CD1c-positive myeloid dendritic cell (primary cell): ENCODE measurements at regions not wholly inside any gene's neighbourhood (a gene's known extent, or its start where the extent isn't known, plus 50 kb on each side); places are given as distances from the start of the nearest gene placed in this dataset.
A peak's percentile ranks its signal among the peaks of the same experiment; 100 is the strongest.

Experiments
- DNase-seq: peaks from one replicate; pipeline ENCODE4 v3.0.0-alpha.2; 2016; ENCODE audit errors: extremely low spot score

- peak; percentile 32 for DNase-seq
Measured at GRCh38 chr10:42932735-42933447, 144.0 kb upstream of the RET start.

GRCh38 chr10:42933448-42934340, 143.2 kb upstream of the RET start:
- DNase-seq: peak; percentile 42

- no peak for DNase-seq
Measured at GRCh38 chr10:42934351-42934811, 142.5 kb upstream of the RET start.

- no peak for DNase-seq
Measured at GRCh38 chr10:42934842-42935241, 142.0 kb upstream of the RET start.

GRCh38 chr10:42935466-42935865, 141.4 kb upstream of the RET start:
- no peak for DNase-seq

- DNase-seq: no peak
Measured at GRCh38 chr10:42936580-42936979, 140.3 kb upstream of the RET start.

GRCh38 chr10:42937048-42937447, 139.8 kb upstream of the RET start:
- no peak for DNase-seq

- no peak for DNase-seq
Measured at GRCh38 chr10:42937649-42938180, 139.2 kb upstream of the RET start.

GRCh38 chr10:42938351-42938750, 138.5 kb upstream of the RET start:
- DNase-seq: no peak

- DNase-seq: no peak
Measured at GRCh38 chr10:42939237-42939636, 137.6 kb upstream of the RET start.

- no peak for DNase-seq
Measured at GRCh38 chr10:42939685-42940366, 137.0 kb upstream of the RET start.

GRCh38 chr10:42940487-42941294, 136.2 kb upstream of the RET start:
- no peak for DNase-seq

- DNase-seq: peak; percentile 50
Measured at GRCh38 chr10:42941295-42941644, 135.6 kb upstream of the RET start.

GRCh38 chr10:42941790-42942189, 135.1 kb upstream of the RET start:
- DNase-seq: no peak

GRCh38 chr10:42942279-42942950, 134.5 kb upstream of the RET start:
- DNase-seq: no peak

- no peak for DNase-seq
Measured at GRCh38 chr10:42943025-42943818, 133.6 kb upstream of the RET start.

- DNase-seq: no peak
Measured at GRCh38 chr10:42948040-42948439, 128.8 kb upstream of the RET start.

GRCh38 chr10:42949287-42949686, 127.6 kb upstream of the RET start:
- DNase-seq: no peak

- DNase-seq: no peak
Measured at GRCh38 chr10:42950606-42951485, 126.0 kb upstream of the RET start.
